Tibial nerve (tissue), 4 donors: ENCODE measurements at regions not wholly inside any gene's neighbourhood (a gene's known extent, or its start where the extent isn't known, plus 50 kb on each side); places are given as distances from the start of the nearest gene placed in this dataset.

Experiments
- DNase-seq, 2 donors: peaks; one replicate each; pipeline ENCODE4 v3.0.0-alpha.2; 2019; ENCODE audit warnings: low spot score in 2 of 2
- H3K27ac ChIP-seq, 4 donors: fragments of 200-600 bp; sonication (generic) in 3 of 4; one replicate each; pipeline ENCODE4 v1.5.1; 2017 to 2019; ENCODE audit warnings: mild to moderate bottlenecking in 1 of 4
- H3K27me3 ChIP-seq, 2 donors: fragments of 200-600 bp; sonication (generic) in 1 of 2; one replicate each; pipeline versions ENCODE4 v1.5.1 to v1.6.0; 2017 to 2019
- H3K36me3 ChIP-seq, 3 donors: fragments of 200-600 bp; sonication (generic); one replicate each; pipeline ENCODE4 v1.5.1; 2018 to 2019
- H3K4me1 ChIP-seq, 4 donors: fragments of 200-600 bp; sonication (generic) in 3 of 4; one replicate each; pipeline ENCODE4 v1.5.1; 2017 to 2019
- H3K4me3 ChIP-seq, 4 donors: fragments of 200-600 bp; sonication (generic) in 3 of 4; one replicate each; pipeline ENCODE4 v1.5.1; 2017 to 2019; ENCODE audit warnings: mild to moderate bottlenecking in 1 of 4, moderate library complexity in 1 of 4
- H3K9me3 ChIP-seq, 4 donors: fragments of 200-600 bp; sonication (generic) in 3 of 4; one replicate each; pipeline ENCODE4 v1.5.1; 2017 to 2019
- CTCF ChIP-seq, 5 experiments: fragments of 200-600 bp in 3 of 5; fragments of 450-650 bp in 2 of 5; sonication (generic) in 3 of 5; IDR thresholded peaks; one replicate each; pipeline ENCODE4 v1.5.1; 2016 to 2019; ENCODE audit warnings: antibody characterized with exemption in 5 of 5, mild to moderate bottlenecking in 3 of 5, moderate library complexity in 2 of 5
- EP300 ChIP-seq, 2 donors: sonication (generic); formaldehyde crosslinking; IDR thresholded peaks; one replicate each; pipeline ENCODE4 v1.6.1; 2017; ENCODE audit warnings: antibody characterized with exemption in 2 of 2, mild to moderate bottlenecking in 1 of 2
- POLR2A ChIP-seq, 2 donors: fragments of 450-650 bp; IDR thresholded peaks; one replicate each; pipeline ENCODE4 v1.6.1; 2017; ENCODE audit warnings: antibody characterized with exemption in 2 of 2, mild to moderate bottlenecking in 2 of 2, moderate library complexity in 2 of 2
- WGBS, 2 donors: methylation state at CpG; one replicate each; pipeline ENCODE4 v1.1.5; 2018; 5-methylcytosine and 5-hydroxymethylcytosine counted together

GRCh38 chr3:177690306-177690705 lies 493.0 kb upstream of the TBL1XR1 start:
- no peak for TF ChIP-seq POLR2A (IDR thresholded peaks at IDR 0.05)
- no peak for TF ChIP-seq CTCF (IDR thresholded peaks at IDR 0.05)
- TF ChIP-seq EP300 (IDR thresholded peaks at IDR 0.05) = no peak
- no peak for DNase-seq
- 73 to 82% methylated on average over 3 of the region's 3 CpGs for WGBS, 2 donors

GRCh38 chr3:177692304-177692975 lies 495.2 kb upstream of the TBL1XR1 start:
- Histone ChIP-seq H3K36me3 (no peaks in the 10 kb centered on the region), H3K27ac (no peak overlapping the region), H3K4me1 (peaks cover 0 to 29% (median 5%) of the 10 kb centered on the region in 4 donors), H3K27me3 (no peaks in the 10 kb centered on the region), H3K9me3 (no peaks in the 10 kb centered on the region), H3K4me3 (no peak overlapping the region)
- no peak for DNase-seq
- TF ChIP-seq POLR2A (IDR thresholded peaks at IDR 0.05) (no peak), CTCF (IDR thresholded peaks at IDR 0.05) (no peak), EP300 (IDR thresholded peaks at IDR 0.05) (no peak)
- 71 to 78% methylated on average over 3 of the region's 3 CpGs for WGBS, 2 donors

More at GRCh38 chr3:177690306-177690705, 493.0 kb upstream of the TBL1XR1 start:
- H3K4me3 ChIP-seq = no peak overlapping the region
- H3K4me1 ChIP-seq = peaks cover 0 to 35% (median 5%) of the 10 kb centered on the region in 4 donors
- no peaks in the 10 kb centered on the region for H3K9me3 ChIP-seq
- H3K27ac ChIP-seq = no peak overlapping the region
- H3K27me3 ChIP-seq = no peaks in the 10 kb centered on the region
- no peaks in the 10 kb centered on the region for H3K36me3 ChIP-seq

GRCh38 chr3:177693616-177694264 lies 496.5 kb upstream of the TBL1XR1 start:
- Histone ChIP-seq H3K27ac (no peak overlapping the region), H3K9me3 (no peaks in the 10 kb centered on the region), H3K4me3 (no peak overlapping the region), H3K36me3 (no peaks in the 10 kb centered on the region), H3K27me3 (no peaks in the 10 kb centered on the region), H3K4me1 (peaks cover 0 to 17% (median 5%) of the 10 kb centered on the region in 4 donors)
- DNase-seq = no peak
- TF ChIP-seq CTCF (IDR thresholded peaks at IDR 0.05) = no peak
- no peak for TF ChIP-seq POLR2A (IDR thresholded peaks at IDR 0.05)
- TF ChIP-seq EP300 (IDR thresholded peaks at IDR 0.05) = no peak
- 55 to 56% methylated on average over 4 of the region's 4 CpGs for WGBS, 2 donors

GRCh38 chr3:177694316-177694715 lies 497.0 kb upstream of the TBL1XR1 start:
- no peaks in the 10 kb centered on the region for H3K27me3 ChIP-seq
- TF ChIP-seq CTCF (IDR thresholded peaks at IDR 0.05) (no peak), EP300 (IDR thresholded peaks at IDR 0.05) (no peak), POLR2A (IDR thresholded peaks at IDR 0.05) (no peak)
- H3K9me3 ChIP-seq = no peaks in the 10 kb centered on the region
- no peak for DNase-seq
- H3K27ac ChIP-seq = no peak overlapping the region
- no peaks in the 10 kb centered on the region for H3K36me3 ChIP-seq
- no peak overlapping the region for H3K4me3 ChIP-seq
- 4% methylated on average over 3 of the region's 3 CpGs for WGBS, 2 donors
- peaks cover 0 to 17% (median 5%) of the 10 kb centered on the region in 4 donors for H3K4me1 ChIP-seq

GRCh38 chr3:177694951-177695350 lies 497.7 kb upstream of the TBL1XR1 start:
- Histone ChIP-seq H3K9me3 (no peaks in the 10 kb centered on the region), H3K27ac (no peak overlapping the region), H3K4me3 (no peak overlapping the region), H3K27me3 (no peaks in the 10 kb centered on the region), H3K4me1 (peaks cover 0 to 17% (median 5%) of the 10 kb centered on the region in 4 donors), H3K36me3 (no peaks in the 10 kb centered on the region)
- 65 to 74% methylated on average over 1 of the region's 1 CpG for WGBS, 2 donors
- no peak for DNase-seq
- TF ChIP-seq CTCF (IDR thresholded peaks at IDR 0.05) = no peak
- TF ChIP-seq EP300 (IDR thresholded peaks at IDR 0.05) = no peak
- no peak for TF ChIP-seq POLR2A (IDR thresholded peaks at IDR 0.05)
